HG03159 (cell line): ENCODE measurements at regions not wholly inside any gene's neighbourhood (a gene's known extent, or its start where the extent isn't known, plus 50 kb on each side); places are given as distances from the start of the nearest gene placed in this dataset.

ENCODE experiments used
- ATAC-seq: cut with Tn5 transposase; IDR thresholded peaks from one replicate; pipeline ENCODE4 v1.9.1; 2021; ENCODE audit warnings: mild to moderate bottlenecking, moderate library complexity; ENCODE audit not compliant: unreplicated experiment

DNA sequence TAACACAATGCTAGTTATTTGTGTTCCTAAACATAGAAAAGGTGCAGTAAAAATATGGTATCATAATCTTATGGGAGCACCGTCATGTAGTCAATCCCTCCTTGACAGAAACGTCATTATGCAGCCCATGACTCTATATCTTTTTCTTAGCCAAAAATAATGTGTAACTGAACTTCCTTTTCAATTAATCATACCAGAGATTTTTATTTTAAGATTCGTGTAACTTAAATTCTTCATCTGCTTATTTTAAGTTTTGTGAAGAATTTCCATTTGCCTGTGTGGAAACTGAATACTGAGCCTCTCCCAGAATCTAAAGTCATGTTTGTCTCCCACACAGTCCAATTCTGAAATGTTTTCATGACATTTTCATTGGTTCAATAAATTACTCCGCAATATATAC, 699.1 kb downstream of the KCNA4 start:
- no peak for ATAC-seq

- no peak for ATAC-seq
These were observed 701.6 kb downstream of the KCNA4 start for GRCh38 chr11:29315275-29315674.

DNA sequence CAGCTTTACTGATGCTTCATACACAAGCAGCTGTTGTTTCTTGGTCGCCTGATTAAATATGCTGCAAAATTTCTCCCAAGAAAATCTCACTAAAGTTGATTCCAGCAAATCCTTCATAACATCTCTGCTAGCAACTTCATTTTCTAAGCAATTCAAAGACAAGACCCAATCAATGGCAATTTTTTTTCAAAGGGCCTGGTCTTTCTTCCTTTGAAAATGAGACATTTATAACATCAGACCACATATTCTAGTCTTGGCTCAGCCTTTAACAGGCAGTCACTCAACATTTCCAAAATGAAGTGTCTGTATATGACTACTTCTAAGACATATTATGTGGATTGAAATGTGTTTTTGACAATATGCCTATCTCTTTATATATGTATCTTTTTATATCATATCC, 702.6 kb downstream of the KCNA4 start:
- ATAC-seq, result no peak

- ATAC-seq, result no peak
These were observed 704.0 kb downstream of the KCNA4 start for GRCh38 chr11:29312812-29313211.

- no peak for ATAC-seq
These were observed 706.0 kb downstream of the KCNA4 start for GRCh38 chr11:29310725-29311342.

GRCh38 chr11:29309992-29310391, 706.8 kb downstream of the KCNA4 start:
- no peak for ATAC-seq

DNA sequence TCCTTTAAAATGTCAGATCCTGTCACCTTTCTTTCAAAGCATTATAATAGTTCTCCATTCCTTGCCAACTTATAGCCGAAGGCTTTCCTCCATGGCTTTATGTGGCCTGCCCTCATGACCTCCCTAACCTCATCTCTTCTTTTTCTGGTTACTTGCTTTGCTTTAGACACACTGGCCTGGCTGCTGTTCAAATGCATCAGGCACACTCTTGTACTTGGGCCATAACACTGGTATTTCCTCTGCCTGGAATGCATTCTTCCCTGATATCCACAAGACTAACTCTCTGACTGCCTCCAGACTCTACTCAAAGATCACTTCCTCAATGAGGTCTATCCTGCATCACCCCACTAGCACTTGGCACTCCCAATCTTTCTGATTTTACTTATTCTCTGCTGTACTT, 710.3 kb downstream of the KCNA4 start:
- ATAC-seq, result no peak

DNA sequence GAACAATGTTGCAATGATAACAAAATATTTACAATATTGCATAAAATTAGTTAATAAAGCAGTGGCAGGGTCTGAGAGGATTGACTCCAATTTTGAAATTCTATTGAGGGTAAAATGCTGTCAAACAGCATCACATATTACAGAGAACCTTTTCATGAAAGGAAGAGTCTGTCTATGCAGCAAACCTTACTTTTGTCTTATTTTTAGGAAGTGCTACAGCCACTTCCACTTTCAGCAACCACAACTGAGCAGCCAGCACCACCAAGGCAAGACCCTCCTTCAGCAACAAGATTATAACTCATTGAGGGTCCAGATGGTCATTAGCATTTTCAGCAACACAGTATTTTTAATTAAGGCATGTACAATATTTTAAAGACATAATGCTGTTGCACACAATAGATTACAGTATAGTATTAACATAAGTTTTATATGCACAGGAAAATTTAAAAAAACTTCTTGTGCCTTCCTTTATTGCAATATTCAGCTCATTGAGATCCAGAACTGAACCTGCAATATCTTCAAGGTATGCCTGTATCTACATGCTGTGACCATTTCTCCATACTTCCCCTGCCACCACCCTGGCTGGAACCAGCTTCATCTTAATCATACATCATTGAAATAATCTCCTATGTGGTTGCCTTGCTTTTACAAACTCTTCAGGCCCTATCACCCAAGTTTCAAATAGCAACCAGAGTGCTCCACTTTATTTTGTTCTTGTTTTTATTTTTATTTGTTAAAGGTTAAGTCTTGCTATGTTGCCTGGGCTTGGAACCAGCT, 711.2 kb downstream of the KCNA4 start:
- ATAC-seq, result no peak

DNA sequence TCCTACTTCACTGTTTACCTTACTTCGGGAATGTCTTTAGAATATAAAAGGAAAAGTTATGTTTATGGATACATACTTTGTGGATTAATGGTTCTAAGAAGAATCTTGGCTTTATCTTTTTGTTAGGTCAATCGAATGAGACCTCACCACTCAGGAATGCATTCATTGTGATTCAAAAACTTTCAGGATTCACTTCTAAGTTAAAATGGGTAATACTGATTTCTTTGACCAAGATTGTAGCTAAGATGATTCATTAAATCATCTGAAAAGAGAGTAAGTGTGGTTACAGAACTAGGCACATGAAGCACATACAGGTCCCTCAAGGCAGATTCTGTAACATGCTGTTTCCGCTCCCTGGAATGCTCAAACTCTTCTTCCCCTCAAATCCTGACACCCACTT, 716.4 kb downstream of the KCNA4 start:
- ATAC-seq, result no peak

- ATAC-seq, result no peak
These were observed 720.1 kb downstream of the KCNA4 start for GRCh38 chr11:29296680-29297079.

GRCh38 chr11:29293825-29294224, 723.0 kb downstream of the KCNA4 start:
- ATAC-seq, result peak; percentile 72

DNA sequence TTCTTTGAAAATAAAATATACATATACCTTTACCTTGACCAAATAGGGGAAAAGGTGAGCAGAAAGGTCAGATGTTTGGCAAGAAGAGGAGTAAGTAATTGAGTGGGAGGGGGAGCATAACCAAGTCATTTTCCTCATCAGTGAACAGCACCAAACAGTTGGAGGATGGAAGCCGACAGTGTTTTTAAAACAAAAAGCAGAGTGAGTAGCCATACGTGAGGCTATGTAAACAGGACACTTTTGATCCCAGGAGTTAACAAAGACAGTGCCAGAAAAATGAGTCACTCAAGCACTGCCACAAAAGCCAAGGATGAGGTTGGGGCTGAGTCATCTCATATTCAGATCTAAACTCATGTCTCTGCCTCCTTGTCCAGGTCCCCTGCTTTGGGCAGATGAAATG, 734.7 kb downstream of the KCNA4 start:
- no peak for ATAC-seq

DNA sequence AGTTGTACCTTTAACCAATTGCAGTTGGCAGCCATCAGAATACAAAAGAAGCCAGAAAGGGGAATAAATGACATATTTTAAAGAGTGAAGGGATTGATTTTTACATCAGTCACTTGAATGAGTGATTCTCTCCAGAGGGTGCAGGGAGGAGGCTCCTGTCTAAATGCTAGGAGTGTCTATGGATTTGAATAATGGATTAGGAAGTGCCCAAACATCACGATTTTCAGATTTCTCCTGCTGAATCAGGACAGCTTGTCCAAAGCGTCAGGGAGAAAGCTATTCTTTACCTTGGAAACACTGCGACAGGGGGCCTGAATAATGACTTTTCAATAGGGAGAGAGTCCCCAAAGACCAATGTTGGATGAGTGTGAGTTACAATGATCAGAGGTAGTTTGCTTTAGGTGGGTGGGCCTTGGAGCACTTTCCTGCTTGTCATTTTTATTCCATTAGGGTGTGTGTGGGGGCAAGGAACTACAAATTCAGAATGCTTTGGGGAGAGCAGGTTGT, 735.5 kb downstream of the KCNA4 start:
- ATAC-seq, result no peak

DNA sequence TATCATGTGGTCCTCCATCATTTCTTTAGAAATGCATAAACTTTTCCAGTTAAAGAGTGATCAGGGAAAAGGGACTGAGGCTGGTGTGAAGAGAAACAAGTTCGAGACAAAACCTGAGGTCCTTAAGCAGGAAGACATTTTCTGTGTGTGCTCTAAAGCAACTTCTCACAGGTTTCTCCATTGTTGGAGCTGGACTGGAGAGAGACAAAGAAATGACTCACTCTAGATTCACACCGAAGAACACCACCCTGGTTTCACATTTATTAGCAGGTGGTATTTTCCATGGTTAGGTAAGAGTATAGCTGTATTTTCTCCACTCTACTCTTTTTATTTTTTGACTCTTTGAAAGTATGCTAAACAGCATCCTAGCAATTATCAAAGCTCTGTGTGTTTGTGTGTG, 736.4 kb downstream of the KCNA4 start:
- no peak for ATAC-seq

GRCh38 chr11:29279716-29280115, 737.1 kb downstream of the KCNA4 start:
- ATAC-seq, result no peak

DNA sequence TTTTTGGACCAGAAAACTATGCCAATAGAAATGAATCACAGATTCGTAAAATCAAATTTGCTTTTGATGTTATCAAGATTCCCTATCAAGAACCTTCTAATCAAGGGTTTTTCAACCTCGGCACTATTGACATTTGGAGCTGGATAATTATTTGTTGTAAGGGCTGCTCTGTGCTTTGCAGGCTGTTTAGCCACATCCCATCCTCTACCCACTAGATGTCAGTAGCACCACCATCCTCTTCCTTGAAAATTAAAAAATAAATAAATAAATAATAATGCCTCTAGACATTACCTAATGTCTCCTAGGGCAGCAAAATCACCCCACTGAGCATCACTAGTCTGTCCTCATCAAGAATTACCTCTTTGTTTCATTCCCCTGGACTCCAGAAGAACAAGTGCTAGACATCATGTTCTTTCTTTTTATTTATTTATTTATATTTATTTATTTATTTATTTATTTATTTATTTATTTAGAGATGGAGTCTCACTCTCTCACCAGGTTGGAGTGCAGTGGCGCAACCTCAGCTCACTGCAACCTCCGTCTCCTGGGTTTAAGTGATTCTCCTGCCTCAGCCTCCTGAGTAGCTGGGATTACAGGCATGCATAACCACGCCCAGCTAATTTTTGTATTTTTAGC, 744.7 kb downstream of the KCNA4 start:
- ATAC-seq, result no peak

- ATAC-seq, result no peak
These were observed 745.2 kb downstream of the KCNA4 start for GRCh38 chr11:29271616-29272015.

GRCh38 chr11:29268733-29269132, 748.1 kb downstream of the KCNA4 start:
- ATAC-seq, result no peak

DNA sequence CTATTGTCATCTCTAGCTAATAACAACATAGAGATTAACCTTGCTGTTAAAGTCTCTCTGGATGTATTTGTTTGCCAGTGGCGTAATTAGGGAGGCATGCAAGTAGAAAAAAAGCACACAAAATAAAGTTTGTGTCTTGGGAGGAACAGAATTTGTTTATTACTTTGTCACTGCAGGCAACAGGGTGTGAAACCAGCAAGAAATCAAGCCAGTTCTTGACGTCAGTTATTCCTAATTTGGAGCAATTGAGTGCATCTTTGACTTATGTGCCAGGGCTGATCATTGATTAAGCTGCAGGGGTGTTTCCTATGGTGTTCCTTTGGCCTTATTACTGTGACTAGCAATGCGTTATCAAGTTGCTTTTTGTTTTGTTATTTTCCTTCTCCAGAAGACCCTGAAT, 751.0 kb downstream of the KCNA4 start:
- ATAC-seq, result no peak

DNA sequence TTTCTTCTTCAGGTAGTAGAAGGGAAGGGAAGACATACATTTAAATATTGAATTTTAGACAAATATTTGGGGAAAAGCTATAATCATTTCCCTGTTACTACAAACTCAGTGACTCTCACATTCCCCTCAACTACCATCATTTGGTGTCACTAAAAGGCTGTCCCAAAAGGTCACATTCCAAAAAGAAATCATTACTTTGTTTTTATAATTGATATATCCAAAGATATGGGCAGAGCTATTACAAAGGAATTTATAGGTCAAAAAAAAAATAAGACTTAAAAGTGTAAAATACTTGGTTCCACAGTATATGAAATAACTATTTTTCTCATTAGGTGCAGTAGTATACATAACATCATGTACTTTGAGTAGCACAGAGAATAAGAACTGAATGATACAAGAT, 751.4 kb downstream of the KCNA4 start:
- no peak for ATAC-seq

DNA sequence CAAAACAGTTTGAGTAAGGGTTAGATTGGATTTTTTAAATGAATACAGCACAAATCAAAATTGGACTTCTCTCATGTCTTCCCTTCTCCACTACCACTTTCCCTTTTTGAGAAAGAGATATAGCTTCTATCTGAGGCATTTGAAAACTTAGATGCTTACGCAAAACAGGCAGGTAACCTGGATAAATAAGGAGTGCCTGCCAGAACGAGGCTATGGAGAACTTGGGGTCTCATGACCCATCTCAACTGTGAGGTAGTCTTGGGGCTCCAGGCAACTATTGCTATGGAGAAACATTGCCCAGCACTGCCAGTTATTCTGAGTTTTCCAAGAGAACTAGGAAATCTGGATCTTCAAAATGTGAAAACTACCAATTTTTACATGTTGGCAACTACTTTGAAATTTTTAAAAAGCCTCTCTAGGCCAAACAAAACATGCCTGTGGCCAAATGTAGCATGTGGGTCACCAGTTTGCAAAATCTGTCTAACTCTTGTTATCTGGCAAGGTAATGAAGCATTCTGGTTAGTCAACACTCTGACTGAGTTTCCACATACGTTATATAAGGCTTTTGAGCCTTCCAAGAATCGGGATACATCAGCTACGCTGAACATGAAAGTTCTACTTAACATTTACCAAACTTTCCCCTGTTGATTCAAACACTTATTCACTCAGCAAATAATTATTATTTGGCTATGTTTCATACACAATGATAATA, 752.7 kb downstream of the KCNA4 start:
- no peak for ATAC-seq
